ENCODE measurements at regions not wholly inside any gene's neighbourhood (a gene's known extent, or its start where the extent isn't known, plus 50 kb on each side); places are given as distances from the start of the nearest gene placed in this dataset.
"Not testable (repeated sequence)": the region's sequence is repeated elsewhere in the genome, so short reads cannot be mapped to it uniquely, and the experiment has no call there.

GRCh38 chr6:140258302-140258701 lies 883.9 kb upstream of the CITED2 start:
- not testable (repeated sequence) for ATAC-seq (replicated peaks); H3K36me3 Mint-ChIP-seq; H3K4me3 Mint-ChIP-seq; H3K9me3 Mint-ChIP-seq; DNase-seq; H3K27me3 Mint-ChIP-seq; H3K27ac Mint-ChIP-seq; H3K4me1 Mint-ChIP-seq

GRCh38 chr6:140256248-140256647 lies 881.8 kb upstream of the CITED2 start:
- H3K36me3 Mint-ChIP-seq = no peaks in the 10 kb centered on the region
- DNase-seq = no peak
- H3K4me1 Mint-ChIP-seq = peaks cover 0 to 9% of the 10 kb centered on the region in 2 donors
- no peak overlapping the region for H3K27ac Mint-ChIP-seq
- no peak for ATAC-seq (replicated peaks)
- H3K9me3 Mint-ChIP-seq = no peaks in the 10 kb centered on the region
- no peaks in the 10 kb centered on the region for H3K27me3 Mint-ChIP-seq
- no peak overlapping the region for H3K4me3 Mint-ChIP-seq

GRCh38 chr6:140253096-140253495 lies 878.6 kb upstream of the CITED2 start:
- peaks cover 0 to 9% of the 10 kb centered on the region in 2 donors for H3K4me1 Mint-ChIP-seq
- ATAC-seq (replicated peaks) (no peak), DNase-seq (no peak)
- no peak overlapping the region for H3K4me3 Mint-ChIP-seq
- no peaks in the 10 kb centered on the region for H3K27me3 Mint-ChIP-seq
- no peak overlapping the region for H3K27ac Mint-ChIP-seq
- H3K36me3 Mint-ChIP-seq = no peaks in the 10 kb centered on the region
- no peaks in the 10 kb centered on the region for H3K9me3 Mint-ChIP-seq

- Mint-ChIP-seq H3K9me3 (no peaks in the 10 kb centered on the region), H3K27me3 (no peaks in the 10 kb centered on the region)
- DNase-seq = no peak
Measured at GRCh38 chr6:140252099-140252498, 877.7 kb upstream of the CITED2 start.

GRCh38 chr6:140245296-140246040 lies 871.0 kb upstream of the CITED2 start:
- DNase-seq (no peak), ATAC-seq (replicated peaks) (no peak)
- H3K27me3 Mint-ChIP-seq = no peaks in the 10 kb centered on the region
- H3K36me3 Mint-ChIP-seq = no peaks in the 10 kb centered on the region
- no peaks in the 10 kb centered on the region for H3K9me3 Mint-ChIP-seq
- H3K27ac Mint-ChIP-seq = no peak overlapping the region
- H3K4me1 Mint-ChIP-seq = no peaks in the 10 kb centered on the region
- no peak overlapping the region for H3K4me3 Mint-ChIP-seq

More at GRCh38 chr6:140252099-140252498, 877.7 kb upstream of the CITED2 start:
- ATAC-seq (replicated peaks) = no peak
- no peak overlapping the region for H3K4me3 Mint-ChIP-seq
- H3K36me3 Mint-ChIP-seq = no peaks in the 10 kb centered on the region
- no peak overlapping the region for H3K27ac Mint-ChIP-seq
- peaks cover 0 to 9% of the 10 kb centered on the region in 2 donors for H3K4me1 Mint-ChIP-seq

GRCh38 chr6:140237251-140237650 lies 862.8 kb upstream of the CITED2 start:
- Mint-ChIP-seq H3K27me3 (no peaks in the 10 kb centered on the region), H3K4me1 (no peaks in the 10 kb centered on the region), H3K9me3 (peaks cover 11 to 13% of the 10 kb centered on the region in 2 donors), H3K4me3 (no peak overlapping the region), H3K27ac (no peak overlapping the region), H3K36me3 (no peaks in the 10 kb centered on the region)
- DNase-seq (no peak), ATAC-seq (replicated peaks) (no peak)

GRCh38 chr6:140236732-140237131 lies 862.3 kb upstream of the CITED2 start:
- H3K4me3 Mint-ChIP-seq = no peak overlapping the region
- H3K9me3 Mint-ChIP-seq = peaks cover 13 to 15% of the 10 kb centered on the region in 2 donors

GRCh38 chr6:140230282-140230681 lies 855.8 kb upstream of the CITED2 start:
- H3K36me3 Mint-ChIP-seq = peaks cover 0 to 2% of the 10 kb centered on the region in 2 donors
- DNase-seq (no peak), ATAC-seq (replicated peaks) (no peak)
- no peaks in the 10 kb centered on the region for H3K4me1 Mint-ChIP-seq
- H3K27ac Mint-ChIP-seq = no peak overlapping the region
- peaks cover 18% of the 10 kb centered on the region in 2 donors for H3K9me3 Mint-ChIP-seq
- no peaks in the 10 kb centered on the region for H3K27me3 Mint-ChIP-seq
- H3K4me3 Mint-ChIP-seq = no peak overlapping the region

More at GRCh38 chr6:140236732-140237131, 862.3 kb upstream of the CITED2 start:
- no peaks in the 10 kb centered on the region for H3K27me3 Mint-ChIP-seq
- H3K4me1 Mint-ChIP-seq = no peaks in the 10 kb centered on the region
- no peaks in the 10 kb centered on the region for H3K36me3 Mint-ChIP-seq
- no peak for DNase-seq
- ATAC-seq (replicated peaks) = no peak
- no peak overlapping the region for H3K27ac Mint-ChIP-seq

GRCh38 chr6:140228491-140228890 lies 854.0 kb upstream of the CITED2 start:
- no peak overlapping the region for H3K4me3 Mint-ChIP-seq
- DNase-seq (no peak), ATAC-seq (replicated peaks) (no peak)
- no peaks in the 10 kb centered on the region for H3K27me3 Mint-ChIP-seq
- H3K27ac Mint-ChIP-seq = no peak overlapping the region
- H3K36me3 Mint-ChIP-seq = peaks cover 0 to 2% of the 10 kb centered on the region in 2 donors
- H3K9me3 Mint-ChIP-seq = peaks cover 12 to 14% of the 10 kb centered on the region in 2 donors
- H3K4me1 Mint-ChIP-seq = no peaks in the 10 kb centered on the region

GRCh38 chr6:140226637-140227036 lies 852.2 kb upstream of the CITED2 start:
- H3K4me3 Mint-ChIP-seq = no peak overlapping the region
- DNase-seq = no peak
- no peak overlapping the region for H3K27ac Mint-ChIP-seq
- H3K9me3 Mint-ChIP-seq = peaks cover 4 to 6% of the 10 kb centered on the region in 2 donors
- H3K36me3 Mint-ChIP-seq = peaks cover 0 to 2% of the 10 kb centered on the region in 2 donors
- no peak for ATAC-seq (replicated peaks)
- H3K4me1 Mint-ChIP-seq = no peaks in the 10 kb centered on the region
- H3K27me3 Mint-ChIP-seq = no peaks in the 10 kb centered on the region

- H3K36me3 Mint-ChIP-seq = no peaks in the 10 kb centered on the region
- H3K27ac Mint-ChIP-seq = no peak overlapping the region
- H3K27me3 Mint-ChIP-seq = no peaks in the 10 kb centered on the region
- peaks cover 0 to 2% of the 10 kb centered on the region in 2 donors for H3K9me3 Mint-ChIP-seq
- no peak for ATAC-seq (replicated peaks)
- H3K4me1 Mint-ChIP-seq = no peaks in the 10 kb centered on the region
- H3K4me3 Mint-ChIP-seq = no peak overlapping the region
- DNase-seq = no peak
Measured at GRCh38 chr6:140225701-140226436, 851.4 kb upstream of the CITED2 start.

GRCh38 chr6:140217283-140217682 lies 842.8 kb upstream of the CITED2 start:
- ATAC-seq (replicated peaks) = no peak
- no peak overlapping the region for H3K27ac Mint-ChIP-seq
- no peaks in the 10 kb centered on the region for H3K4me1 Mint-ChIP-seq
- no peaks in the 10 kb centered on the region for H3K36me3 Mint-ChIP-seq
- H3K4me3 Mint-ChIP-seq = no peak overlapping the region
- DNase-seq = no peak
- peaks cover 11 to 20% of the 10 kb centered on the region in 2 donors for H3K9me3 Mint-ChIP-seq
- H3K27me3 Mint-ChIP-seq = no peaks in the 10 kb centered on the region

GRCh38 chr6:140209775-140210174 lies 835.3 kb upstream of the CITED2 start:
- ATAC-seq (replicated peaks) (no peak), DNase-seq (no peak)
- H3K4me1 Mint-ChIP-seq = no peaks in the 10 kb centered on the region
- peaks cover 0 to 1% of the 10 kb centered on the region in 2 donors for H3K9me3 Mint-ChIP-seq
- no peaks in the 10 kb centered on the region for H3K36me3 Mint-ChIP-seq
- H3K27me3 Mint-ChIP-seq = no peaks in the 10 kb centered on the region
- H3K27ac Mint-ChIP-seq = no peak overlapping the region
- H3K4me3 Mint-ChIP-seq = no peak overlapping the region

GRCh38 chr6:140208286-140208685 lies 833.8 kb upstream of the CITED2 start:
- Mint-ChIP-seq H3K27me3 (no peaks in the 10 kb centered on the region), H3K27ac (no peak overlapping the region)
- ATAC-seq (replicated peaks) = no peak

More at GRCh38 chr6:140208286-140208685, 833.8 kb upstream of the CITED2 start:
- Mint-ChIP-seq H3K36me3 (no peaks in the 10 kb centered on the region), H3K4me3 (no peak overlapping the region), H3K9me3 (no peaks in the 10 kb centered on the region), H3K4me1 (no peaks in the 10 kb centered on the region)
- no peak for DNase-seq

Data from stimulated activated naive B cell treated with anti-CD40 and anti-IgM and Interleukin-4, amounts not matched to agents 10 μg/mL and 1 μg/mL and 100 μg/mL, for 72 hours (primary cell).